ENCODE measurements at regions not wholly inside any gene's neighbourhood (a gene's known extent, or its start where the extent isn't known, plus 50 kb on each side); places are given as distances from the start of the nearest gene placed in this dataset.

DNA sequence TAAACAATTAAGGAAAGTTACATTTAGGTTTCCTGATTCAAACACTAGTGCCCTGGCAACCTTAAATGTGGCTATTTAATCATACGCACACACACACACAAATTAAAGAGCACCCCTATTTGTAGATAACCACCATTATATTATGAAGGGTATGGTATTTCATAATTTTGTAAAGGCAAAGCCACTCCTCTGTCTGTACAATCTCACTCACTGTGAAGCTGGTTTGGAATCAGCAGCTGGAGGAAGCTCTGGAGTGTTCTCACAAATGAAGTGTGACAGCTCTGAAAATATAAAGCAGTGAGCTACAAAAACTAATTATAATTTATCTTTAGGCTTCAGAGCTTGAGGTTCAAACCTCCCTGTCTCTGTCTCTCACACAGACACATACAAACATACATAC lies 57.9 kb upstream of the KCNJ16 start:
- no peak overlapping the region for H3K27ac ChIP-seq
- H3K27me3 ChIP-seq = no peaks in the 10 kb centered on the region
- no peaks in the 10 kb centered on the region for H3K4me1 ChIP-seq
- no peaks in the 10 kb centered on the region for H3K36me3 ChIP-seq
- no peak for DNase-seq (ENCODE audit: low spot score in 2 of 2)
- no peak for TF ChIP-seq POLR2A (IDR thresholded peaks at IDR 0.05)
- TF ChIP-seq POLR2AphosphoS5 (IDR thresholded peaks at IDR 0.05) = no peak
- TF ChIP-seq, protein P1, sequence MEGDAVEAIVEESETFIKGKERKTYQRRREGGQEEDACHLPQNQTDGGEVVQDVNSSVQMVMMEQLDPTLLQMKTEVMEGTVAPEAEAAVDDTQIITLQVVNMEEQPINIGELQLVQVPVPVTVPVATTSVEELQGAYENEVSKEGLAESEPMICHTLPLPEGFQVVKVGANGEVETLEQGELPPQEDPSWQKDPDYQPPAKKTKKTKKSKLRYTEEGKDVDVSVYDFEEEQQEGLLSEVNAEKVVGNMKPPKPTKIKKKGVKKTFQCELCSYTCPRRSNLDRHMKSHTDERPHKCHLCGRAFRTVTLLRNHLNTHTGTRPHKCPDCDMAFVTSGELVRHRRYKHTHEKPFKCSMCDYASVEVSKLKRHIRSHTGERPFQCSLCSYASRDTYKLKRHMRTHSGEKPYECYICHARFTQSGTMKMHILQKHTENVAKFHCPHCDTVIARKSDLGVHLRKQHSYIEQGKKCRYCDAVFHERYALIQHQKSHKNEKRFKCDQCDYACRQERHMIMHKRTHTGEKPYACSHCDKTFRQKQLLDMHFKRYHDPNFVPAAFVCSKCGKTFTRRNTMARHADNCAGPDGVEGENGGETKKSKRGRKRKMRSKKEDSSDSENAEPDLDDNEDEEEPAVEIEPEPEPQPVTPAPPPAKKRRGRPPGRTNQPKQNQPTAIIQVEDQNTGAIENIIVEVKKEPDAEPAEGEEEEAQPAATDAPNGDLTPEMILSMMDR (IDR thresholded peaks at IDR 0.05) = no peak
- intact Hi-C loops (cut with DNase I; ENCODE audit: low total_unique reads) = no loop called here
- no peaks in the 10 kb centered on the region for H3K9me3 ChIP-seq
- no peak overlapping the region for H3K4me3 ChIP-seq

DNA sequence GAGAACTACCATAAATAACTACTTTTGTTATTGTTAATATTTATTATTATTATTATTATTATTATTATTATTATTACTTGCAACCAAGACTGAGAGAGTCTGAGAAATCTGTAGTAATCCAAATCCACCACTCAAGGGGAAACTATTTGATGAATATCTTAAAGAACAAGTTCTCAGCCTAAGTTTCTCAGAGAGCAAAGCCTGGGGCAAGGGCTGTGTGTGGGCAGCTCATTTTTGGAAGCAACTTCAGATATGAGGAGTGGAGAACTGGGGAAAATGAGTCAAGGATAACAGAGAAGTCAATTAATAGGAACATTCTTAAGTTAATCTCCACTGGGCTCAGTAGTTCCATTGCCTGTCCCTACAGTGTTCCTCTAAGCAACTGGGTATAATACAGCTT lies 57.1 kb upstream of the KCNJ16 start:
- no peak overlapping the region for H3K27ac ChIP-seq
- intact Hi-C loops (cut with DNase I; ENCODE audit: low total_unique reads) = no loop called here
- TF ChIP-seq POLR2A (IDR thresholded peaks at IDR 0.05) (no peak), POLR2AphosphoS5 (IDR thresholded peaks at IDR 0.05) (no peak)
- TF ChIP-seq, protein P1 (IDR thresholded peaks at IDR 0.05) = no peak
- no peak overlapping the region for H3K4me3 ChIP-seq
- no peaks in the 10 kb centered on the region for H3K9me3 ChIP-seq
- H3K27me3 ChIP-seq = no peaks in the 10 kb centered on the region
- no peak for DNase-seq (ENCODE audit: low spot score in 2 of 2)
- no peaks in the 10 kb centered on the region for H3K36me3 ChIP-seq
- H3K4me1 ChIP-seq = no peaks in the 10 kb centered on the region

DNA sequence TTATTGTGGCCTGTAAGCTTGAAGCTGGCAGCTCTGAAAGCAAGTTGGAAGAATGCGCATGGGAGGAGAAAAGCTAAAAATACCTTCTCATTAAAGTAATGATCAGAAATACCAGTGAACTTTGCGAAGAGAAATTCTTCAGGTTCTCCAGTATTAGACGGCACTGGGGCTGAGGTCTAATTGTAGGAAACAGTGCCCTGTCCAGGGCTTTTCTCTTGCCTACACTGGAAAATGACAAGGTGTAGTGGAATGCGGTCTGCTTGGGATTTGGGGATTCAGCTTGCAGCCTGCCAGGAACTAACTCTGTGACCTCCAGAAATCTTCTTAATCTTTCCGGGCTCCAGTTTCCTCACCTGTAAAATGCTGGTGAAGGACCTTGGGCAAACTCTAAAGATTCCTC lies 53.3 kb upstream of the KCNJ16 start:
- no peak for DNase-seq (ENCODE audit: low spot score in 2 of 2)
- TF ChIP-seq POLR2AphosphoS5 (IDR thresholded peaks at IDR 0.05) (no peak), POLR2A (IDR thresholded peaks at IDR 0.05) (no peak)
- TF ChIP-seq, protein P1 (IDR thresholded peaks at IDR 0.05) = no peak
- Histone ChIP-seq H3K36me3 (no peaks in the 10 kb centered on the region), H3K4me1 (no peaks in the 10 kb centered on the region), H3K27me3 (no peaks in the 10 kb centered on the region), H3K9me3 (no peaks in the 10 kb centered on the region), H3K4me3 (no peak overlapping the region), H3K27ac (no peak overlapping the region)
- intact Hi-C loops (cut with DNase I; ENCODE audit: low total_unique reads) = loop anchor here (5.0 kb wide), 1 partner anchor 494 kb away; no protein-coding TSS in a partner anchor

DNA sequence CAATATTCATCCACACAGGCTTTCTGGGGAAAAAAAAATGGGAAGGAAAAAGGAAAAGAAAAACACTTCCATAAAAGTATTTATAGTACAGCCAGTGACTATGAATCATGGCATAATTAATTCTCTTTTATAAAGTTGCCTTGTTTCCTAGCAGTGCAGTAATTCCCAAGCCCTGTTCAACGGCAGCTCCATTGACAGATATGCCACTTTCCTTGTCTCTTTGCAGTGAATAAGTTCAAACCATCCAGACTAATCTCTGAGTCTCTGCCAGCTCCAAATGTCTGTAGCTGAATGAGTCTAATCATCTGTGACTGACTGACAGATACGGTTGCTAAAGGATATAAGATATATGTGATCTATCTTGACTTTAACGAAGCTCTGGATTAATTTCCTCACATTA lies 52.9 kb upstream of the KCNJ16 start:
- H3K4me1 ChIP-seq = no peaks in the 10 kb centered on the region
- no peak for TF ChIP-seq POLR2AphosphoS5 (IDR thresholded peaks at IDR 0.05)
- no peak for TF ChIP-seq POLR2A (IDR thresholded peaks at IDR 0.05)
- TF ChIP-seq, protein P1 (IDR thresholded peaks at IDR 0.05) = no peak
- H3K27me3 ChIP-seq = no peaks in the 10 kb centered on the region
- intact Hi-C loops (cut with DNase I; ENCODE audit: low total_unique reads) = loop anchor here (5.0 kb wide), 1 partner anchor 495 kb away; no protein-coding TSS in a partner anchor
- no peak for DNase-seq (ENCODE audit: low spot score in 2 of 2)
- H3K9me3 ChIP-seq = no peaks in the 10 kb centered on the region
- H3K36me3 ChIP-seq = no peaks in the 10 kb centered on the region
- H3K27ac ChIP-seq = peak overlapping the region in 1 of 2 donors; percentile 3
- H3K4me3 ChIP-seq = no peak overlapping the region

DNA sequence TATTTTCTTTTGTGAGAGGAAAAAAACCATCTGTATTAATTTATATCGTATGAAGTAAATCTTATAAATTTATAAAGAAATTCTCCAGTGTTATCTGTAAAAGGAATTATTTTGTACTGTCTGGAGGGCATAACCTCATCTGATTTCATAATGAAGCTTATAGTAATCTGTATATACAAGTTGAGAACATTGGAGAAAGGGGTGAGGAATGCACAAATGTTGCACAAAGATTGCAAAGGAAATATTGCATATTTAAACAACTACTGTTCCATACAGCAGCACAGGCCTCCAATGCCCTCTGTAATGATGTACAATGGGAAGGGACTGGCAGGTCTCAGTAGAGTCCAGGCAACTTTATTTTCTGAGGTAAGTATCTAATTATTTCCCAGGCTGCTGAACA lies 50.8 kb upstream of the KCNJ16 start:
- no peaks in the 10 kb centered on the region for H3K27me3 ChIP-seq
- H3K4me3 ChIP-seq = no peak overlapping the region
- intact Hi-C loops (cut with DNase I; ENCODE audit: low total_unique reads) = loop anchor here (5.0 kb wide), 1 partner anchor 497 kb away; no protein-coding TSS in a partner anchor
- no peaks in the 10 kb centered on the region for H3K4me1 ChIP-seq
- no peak overlapping the region for H3K27ac ChIP-seq
- H3K36me3 ChIP-seq = no peaks in the 10 kb centered on the region
- TF ChIP-seq POLR2AphosphoS5 (IDR thresholded peaks at IDR 0.05) (no peak), POLR2A (IDR thresholded peaks at IDR 0.05) (no peak)
- TF ChIP-seq, protein P1 (IDR thresholded peaks at IDR 0.05) = no peak
- H3K9me3 ChIP-seq = no peaks in the 10 kb centered on the region
- no peak for DNase-seq (ENCODE audit: low spot score in 2 of 2)

Measured in breast epithelium (tissue), 4 donors.